H1 (cell line): ENCODE measurements at regions not wholly inside any gene's neighbourhood (a gene's known extent, or its start where the extent isn't known, plus 50 kb on each side); places are given as distances from the start of the nearest gene placed in this dataset.

Experiments used
- CTCF ChIA-PET: fragments of 300-600 bp; sonication (Branson Sonifier 250); formaldehyde crosslinking; loops from one replicate; lab custom pipeline; 2021; ENCODE audit not compliant: partially characterized antibody; lab: Charles Lee
- POLR2A ChIA-PET: fragments of 300-600 bp; sonication (Branson Sonifier 250); formaldehyde crosslinking; loops from one replicate; lab custom pipeline; 2021; ENCODE audit warnings: inconsistent platforms; ENCODE audit not compliant: partially characterized antibody; lab: Charles Lee
- DNase-seq, 2 experiments: peaks; one replicate each; pipeline versions ENCODE4 v3.0.0 to v3.0.0-alpha.2; 2010 to 2022; ENCODE audit warnings: low spot score in 2 of 2, low read depth in 1 of 2, mixed read lengths in 1 of 2
- FAIRE-seq: peaks from 2 replicates; lab custom pipeline; 2011; peaks lifted over from hg19 to GRCh38; lab: Jason Lieb, UNC
- H2AFZ ChIP-seq: 2 replicates; pipeline ENCODE4 v1.8.1; 2012; ENCODE audit warnings: low read length, inconsistent platforms
- H2AK5ac ChIP-seq: 2 replicates; pipeline ENCODE4 v1.6.1; 2013; ENCODE audit warnings: low read depth, low read length
- H2BK120ac ChIP-seq: replicated peaks from 2 replicates; pipeline ENCODE3; 2013; ENCODE audit warnings: low read depth, low read length, inconsistent platforms
- H2BK12ac ChIP-seq: 2 replicates; pipeline ENCODE4 v1.6.1; 2013; ENCODE audit warnings: low read depth, low read length
- H2BK15ac ChIP-seq: 2 replicates; pipeline ENCODE4 v1.6.1; 2013; ENCODE audit warnings: low read length
- H2BK20ac ChIP-seq: 2 replicates; pipeline ENCODE4 v1.6.1; 2013; ENCODE audit warnings: low read length
- H2BK5ac ChIP-seq: 2 replicates; pipeline ENCODE4 v1.6.1; 2013; ENCODE audit warnings: low read depth, low read length
- H3K14ac ChIP-seq: 2 replicates; pipeline ENCODE4 v1.6.1; 2013; ENCODE audit warnings: inconsistent platforms; ENCODE audit not compliant: insufficient read length
- H3K18ac ChIP-seq: 2 replicates; pipeline ENCODE4 v1.6.1; 2013; ENCODE audit warnings: low read length; ENCODE audit errors: extremely low read depth
- H3K23ac ChIP-seq: 2 replicates; pipeline ENCODE4 v1.6.1; 2013; ENCODE audit warnings: inconsistent platforms; ENCODE audit not compliant: insufficient read length
- H3K23me2 ChIP-seq: 2 replicates; pipeline ENCODE4 v1.6.1; 2013; ENCODE audit warnings: low read depth, low read length
- H3K27ac ChIP-seq: 2 replicates; pipeline ENCODE4 v1.6.1; 2011; ENCODE audit warnings: low read depth, low read length, inconsistent platforms
- H3K27me3 ChIP-seq, 4 experiments: replicated peaks in 1 of 4; 1 replicate in 1 of 4; 2 replicates in 3 of 4; pipeline versions ENCODE4 v1.6.1 to v1.8.1; 2011 to 2013; ENCODE audit warnings: low read length in 3 of 4, mild to moderate bottlenecking in 3 of 4, inconsistent platforms in 2 of 4, mixed read lengths in 2 of 4, moderate library complexity in 1 of 4; ENCODE audit not compliant: control insufficient read depth in 3 of 4, insufficient read depth in 3 of 4; ENCODE audit errors: extremely low read depth in 1 of 4
- H3K36me3 ChIP-seq, 4 experiments: 2 replicates each; pipeline versions ENCODE4 v1.6.1 to v1.8.1; 2011 to 2013; ENCODE audit warnings: mild to moderate bottlenecking in 4 of 4, low read length in 3 of 4, moderate library complexity in 2 of 4, control low read depth in 1 of 4, inconsistent platforms in 1 of 4; ENCODE audit not compliant: insufficient read depth in 4 of 4, control insufficient read depth in 2 of 4
- H3K4ac ChIP-seq: replicated peaks from 2 replicates; pipeline ENCODE3; 2013; ENCODE audit warnings: low read length, low read depth, mixed read lengths, inconsistent platforms; ENCODE audit not compliant: insufficient read length
- H3K4me1 ChIP-seq, 4 experiments: replicated peaks in 1 of 4; 1 replicate in 1 of 4; 2 replicates in 3 of 4; pipeline versions ENCODE4 v1.6.1 to v1.8.1; 2011 to 2013; ENCODE audit warnings: low read length in 3 of 4, inconsistent platforms in 2 of 4, mixed read lengths in 1 of 4; ENCODE audit not compliant: insufficient read depth in 4 of 4, control insufficient read depth in 3 of 4
- H3K4me2 ChIP-seq, 2 experiments: 2 replicates each; pipeline versions ENCODE4 v1.6.1 to v1.8.1; 2011 to 2013; ENCODE audit warnings: low read depth in 2 of 2, low read length in 2 of 2, control low read depth in 1 of 2, inconsistent platforms in 1 of 2, mild to moderate bottlenecking in 1 of 2; ENCODE audit not compliant: insufficient read depth in 1 of 2
- H3K4me3 ChIP-seq, 4 experiments: fragments of 200-600, 300-600 bp in 1 of 4; sonication (generic), shearing (Covaris generic), sonication (Bioruptor Twin) in 1 of 4; 2 replicates each; pipeline versions ENCODE4 v1.5.1 to v1.8.1; 2011 to 2016; ENCODE audit warnings: low read length in 4 of 4, low read depth in 3 of 4, control low read depth in 2 of 4, inconsistent platforms in 2 of 4, mild to moderate bottlenecking in 2 of 4, mixed read lengths in 1 of 4, moderate library complexity in 1 of 4; ENCODE audit not compliant: insufficient read depth in 2 of 4; ENCODE audit errors: extremely low read depth in 1 of 4
- H3K56ac ChIP-seq: replicated peaks from 2 replicates; pipeline ENCODE3; 2013; ENCODE audit warnings: low read depth, mild to moderate bottlenecking, mixed read lengths, low read length, inconsistent platforms; ENCODE audit not compliant: insufficient read length
- H3K79me1 ChIP-seq: 2 replicates; pipeline ENCODE4 v1.6.1; 2013; ENCODE audit warnings: low read depth, low read length, control low read depth
- H3K79me2 ChIP-seq, 2 experiments: 2 replicates each; pipeline versions ENCODE4 v1.6.1 to v1.8.1; 2012 to 2013; ENCODE audit warnings: low read length in 2 of 2, mild to moderate bottlenecking in 2 of 2, inconsistent platforms in 1 of 2; ENCODE audit not compliant: insufficient read depth in 2 of 2, control insufficient read depth in 1 of 2
- H3K9ac ChIP-seq, 4 experiments: replicated peaks in 1 of 4; 1 replicate in 1 of 4; 2 replicates in 3 of 4; pipeline versions ENCODE4 v1.6.1 to v1.8.1; 2011 to 2013; ENCODE audit warnings: low read depth in 3 of 4, low read length in 3 of 4, control low read depth in 2 of 4, mild to moderate bottlenecking in 2 of 4, moderate library complexity in 2 of 4, inconsistent platforms in 1 of 4; ENCODE audit errors: extremely low read depth in 1 of 4
- H3K9me3 ChIP-seq, 2 experiments: 2 replicates each; pipeline versions ENCODE4 v1.6.1 to v1.8.1; 2012 to 2013; ENCODE audit warnings: mild to moderate bottlenecking in 2 of 2, moderate library complexity in 2 of 2, control low read depth in 1 of 2, inconsistent platforms in 1 of 2, low read depth in 1 of 2, low read length in 1 of 2, mixed read lengths in 1 of 2; ENCODE audit not compliant: insufficient read depth in 2 of 2
- H4K20me1 ChIP-seq, 2 experiments: replicated peaks in 1 of 2; 2 replicates each; pipeline versions ENCODE3 to v1.8.1; 2011 to 2013; ENCODE audit warnings: inconsistent platforms in 2 of 2, low read length in 2 of 2, mild to moderate bottlenecking in 1 of 2; ENCODE audit not compliant: insufficient read depth in 2 of 2, control insufficient read depth in 1 of 2
- H4K5ac ChIP-seq: 2 replicates; pipeline ENCODE4 v1.6.1; 2013; ENCODE audit warnings: low read length, low read depth, mixed read lengths, inconsistent platforms; ENCODE audit not compliant: insufficient read length
- H4K8ac ChIP-seq: 2 replicates; pipeline ENCODE4 v1.8.0; 2013; ENCODE audit warnings: mild to moderate bottlenecking, moderate library complexity, low read length, inconsistent platforms; ENCODE audit not compliant: insufficient read depth; ENCODE audit errors: extremely low read depth
- H4K91ac ChIP-seq: replicated peaks from 2 replicates; pipeline ENCODE3; 2013; ENCODE audit warnings: low read length, mixed read lengths, inconsistent platforms; ENCODE audit not compliant: insufficient read length
- CBX5 ChIP-seq: fragments of 300-800, 300-1000 bp; sonication (generic); IDR thresholded peaks from 2 replicates; pipeline ENCODE4 v1.7.1; 2016; ENCODE audit warnings: antibody characterized with exemption, low read length, low read depth
- CHD1 ChIP-seq: IDR thresholded peaks from 2 replicates; pipeline ENCODE4 v1.6.1; 2012; ENCODE audit warnings: low read depth, low read length, improper control_type of control experiment
- CHD2 ChIP-seq: IDR thresholded peaks from 2 replicates; pipeline ENCODE4 v1.6.1; 2012; ENCODE audit warnings: low read length, improper control_type of control experiment
- CREB1 ChIP-seq: IDR thresholded peaks from 2 replicates; pipeline ENCODE4 v1.6.1; 2012; ENCODE audit warnings: inconsistent platforms
- EP300 ChIP-seq, 2 experiments: IDR thresholded peaks; 1 replicate in 1 of 2; 2 replicates in 1 of 2; pipeline ENCODE4 v1.6.1; 2011 to 2012; ENCODE audit warnings: low read depth in 2 of 2, low read length in 2 of 2, mild to moderate bottlenecking in 2 of 2, borderline replicate concordance in 1 of 2, inconsistent platforms in 1 of 2, moderate library complexity in 1 of 2
- KDM4A ChIP-seq: IDR thresholded peaks from one replicate; pipeline ENCODE4 v1.7.1; 2012; ENCODE audit warnings: low read depth, mild to moderate bottlenecking, moderate library complexity, low read length, inconsistent platforms; ENCODE audit not compliant: severe bottlenecking
- KDM5A ChIP-seq: fragments of 200-600 bp; IDR thresholded peaks from 2 replicates; pipeline ENCODE4 v1.7.1; 2012; ENCODE audit warnings: mild to moderate bottlenecking, low read length, inconsistent platforms, mixed read lengths
- RFX5 ChIP-seq: IDR thresholded peaks from 2 replicates; pipeline ENCODE4 v1.6.1; 2011; ENCODE audit warnings: low read depth, low read length, improper control_type of control experiment, borderline replicate concordance
- RNF2 ChIP-seq: fragments of 200-900, 300-1000 bp; sonication (generic); IDR thresholded peaks from 2 replicates; pipeline ENCODE4 v1.7.1; 2016; ENCODE audit warnings: borderline replicate concordance, low read depth, mild to moderate bottlenecking, antibody characterized with exemption, low read length; ENCODE audit not compliant: poor library complexity, severe bottlenecking; ENCODE audit errors: missing control alignments
- SAP30 ChIP-seq: fragments of 300-600 bp; sonication (generic); IDR thresholded peaks from 2 replicates; pipeline ENCODE4 v1.7.1; 2012; ENCODE audit warnings: low read length, moderate library complexity, mild to moderate bottlenecking, inconsistent platforms; ENCODE audit not compliant: insufficient read depth, insufficient replicate concordance
- SP4 ChIP-seq: IDR thresholded peaks from 2 replicates; pipeline ENCODE4 v1.6.1; 2012; ENCODE audit warnings: low read length, inconsistent platforms
- TAF1 ChIP-seq: IDR thresholded peaks from 2 replicates; pipeline ENCODE4 v1.6.1; 2011; ENCODE audit warnings: mild to moderate bottlenecking, low read depth, low read length
- WGBS, 2 experiments: shearing (Covaris generic) in 1 of 2; methylation state at CpG; one replicate each; pipeline versions ENCODE4 v1.1.6 to v1.1.7; 2013 to 2015; ENCODE audit warnings: low lambda C conversion rate in 2 of 2, mixed read lengths in 2 of 2, inconsistent platforms in 1 of 2, low coverage in 1 of 2, missing lambda C conversion rate in 1 of 2; ENCODE audit not compliant: insufficient replicate concordance in 2 of 2, insufficient coverage in 1 of 2, insufficient read length in 1 of 2; ENCODE audit errors: extremely low coverage in 1 of 2, missing lambda C conversion rate in 1 of 2; 5-methylcytosine and 5-hydroxymethylcytosine counted together

- no peaks in the 10 kb centered on the region for H3K36me3 ChIP-seq
- H3K23ac ChIP-seq = no peak overlapping the region
- H2BK120ac ChIP-seq = no peak overlapping the region
- H4K91ac ChIP-seq = no peak overlapping the region
- H3K79me1 ChIP-seq = no peaks in the 10 kb centered on the region
- H3K27ac ChIP-seq = no peak overlapping the region
- H4K8ac ChIP-seq = no peak overlapping the region
- no peak overlapping the region for H2BK15ac ChIP-seq
- no peak overlapping the region for H3K4ac ChIP-seq
- POLR2A ChIA-PET = no interaction called here
- H3K18ac ChIP-seq = no peak overlapping the region
- no peak overlapping the region for H3K56ac ChIP-seq
- H3K4me1 ChIP-seq = no peaks in the 10 kb centered on the region
- H2BK12ac ChIP-seq = no peak overlapping the region
- 91% methylated on average over 2 of the region's 2 CpGs; no CpG with 5 or more reads in 1 of the 2 experiments for WGBS, 2 experiments
- H4K20me1 ChIP-seq = no peaks in the 10 kb centered on the region
- H3K79me2 ChIP-seq = no peaks in the 10 kb centered on the region
- FAIRE-seq (no peak), DNase-seq (no peak)
- CTCF ChIA-PET = no interaction called here
- no peak overlapping the region for H2AK5ac ChIP-seq
- H3K4me2 ChIP-seq = no peak overlapping the region
- H4K5ac ChIP-seq = no peak overlapping the region
- no peaks in the 10 kb centered on the region for H3K27me3 ChIP-seq
- H3K14ac ChIP-seq = no peak overlapping the region
- no peak overlapping the region for H2AFZ ChIP-seq
- no peak overlapping the region for H3K4me3 ChIP-seq
- no peaks in the 10 kb centered on the region for H3K23me2 ChIP-seq
- no peak overlapping the region for H2BK20ac ChIP-seq
- no peaks in the 10 kb centered on the region for H3K9me3 ChIP-seq
- no peak overlapping the region for H2BK5ac ChIP-seq
- no peak for TF ChIP-seq KDM5A
- no peak for TF ChIP-seq CBX5
- TF ChIP-seq SAP30 = no peak
- no peak for TF ChIP-seq RNF2
- no peak for TF ChIP-seq RFX5
- TF ChIP-seq EP300 (IDR thresholded peaks at IDR 0.05; ENCODE audit: borderline replicate concordance in 1 of 2, low read depth in 2 of 2, low read length in 2 of 2) = no peak
- no peak for TF ChIP-seq KDM4A
- TF ChIP-seq SP4 = no peak
- no peak for TF ChIP-seq CHD2
- TF ChIP-seq TAF1 = no peak
- TF ChIP-seq CHD1 = no peak
- TF ChIP-seq CREB1 = no peak
- H3K9ac ChIP-seq = no peak overlapping the region
Measured at GRCh38 chr1:186530109-186530508, 69.2 kb upstream of the PDC start.
